ENCODE measurements at regions not wholly inside any gene's neighbourhood (a gene's known extent, or its start where the extent isn't known, plus 50 kb on each side); places are given as distances from the start of the nearest gene placed in this dataset.

GRCh38 chrX:78886550-78886949 lies 58.6 kb upstream of the P2RY10 start:
- no peak overlapping the region for H3K27ac ChIP-seq (ENCODE audit: low read depth in 1 of 2, low read length in 1 of 2)
- no peaks in the 10 kb centered on the region for H3K4me1 ChIP-seq (ENCODE audit: control insufficient read depth in 5 of 5, insufficient read depth in 5 of 5, low read length in 5 of 5)
- H3K9ac ChIP-seq (ENCODE audit: insufficient read depth in 1 of 2, low read length in 2 of 2), result no peak overlapping the region
- H3K4me3 ChIP-seq, result no peak overlapping the region
- no peaks in the 10 kb centered on the region for H3K27me3 ChIP-seq (ENCODE audit: control insufficient read depth in 3 of 3, insufficient read depth in 3 of 3, low read length in 2 of 3)
- no peak for TF ChIP-seq CTCF (IDR thresholded peaks at IDR 0.05; ENCODE audit: control extremely low read depth, extremely low read depth)
- no peaks in the 10 kb centered on the region for H3K36me3 ChIP-seq (ENCODE audit: control insufficient read depth in 4 of 4, insufficient read depth in 4 of 4, low read length in 4 of 4)
- peak in 2 of 3 donors; percentile 0 to 19 for DNase-seq
- ATAC-seq (ENCODE audit: insufficient read depth, low FRiP score), result no peak
- H3K9me3 ChIP-seq (ENCODE audit: control insufficient read depth in 4 of 4, insufficient read depth in 3 of 4, low read length in 3 of 4), result no peaks in the 10 kb centered on the region
- 30 to 37% methylated on average over 5 of the region's 5 CpGs for WGBS, 2 donors

Data from lung (tissue), 11 donors.